ENCODE measurements at regions not wholly inside any gene's neighbourhood (a gene's known extent, or its start where the extent isn't known, plus 50 kb on each side); places are given as distances from the start of the nearest gene placed in this dataset.
"Not testable (repeated sequence)": the region's sequence is repeated elsewhere in the genome, so short reads cannot be mapped to it uniquely, and the experiment has no call there.

GRCh38 chr7:48837266-48837665 is 87.1 kb upstream of the CDC14C start:
- H3K36me3 ChIP-seq: no peaks in the 10 kb centered on the region
- no peak overlapping the region for H3K4me3 ChIP-seq (replicated peaks in 1 of 3)
- DNase-seq: peak; percentile 24 to 39
- TF ChIP-seq POLR2A (IDR thresholded peaks at IDR 0.05): no peak
- no peak for TF ChIP-seq CTCF (IDR thresholded peaks at IDR 0.05)
- H3K4me1 ChIP-seq: no peaks in the 10 kb centered on the region
- intact Hi-C loops (cut with DNase I): no loop called here
- WGBS, 2 donors: 21 to 36% methylated on average over 1 of the region's 1 CpG
- H3K27ac ChIP-seq: no peak overlapping the region
- no peaks in the 10 kb centered on the region for H3K9me3 ChIP-seq
- H3K27me3 ChIP-seq: no peaks in the 10 kb centered on the region

GRCh38 chr7:48839108-48839507 is 85.2 kb upstream of the CDC14C start:
- H3K36me3 ChIP-seq: no peaks in the 10 kb centered on the region
- WGBS, 2 donors: 78% methylated on average over 5 of the region's 5 CpGs
- intact Hi-C loops (cut with DNase I): no loop called here
- no peak overlapping the region for H3K4me3 ChIP-seq (replicated peaks in 1 of 3)
- TF ChIP-seq CTCF (IDR thresholded peaks at IDR 0.05) (no peak), POLR2A (IDR thresholded peaks at IDR 0.05) (no peak)
- H3K27ac ChIP-seq: no peak overlapping the region
- H3K4me1 ChIP-seq: no peaks in the 10 kb centered on the region
- no peaks in the 10 kb centered on the region for H3K9me3 ChIP-seq
- DNase-seq: no peak
- H3K27me3 ChIP-seq: no peaks in the 10 kb centered on the region

GRCh38 chr7:48841739-48842138 is 82.6 kb upstream of the CDC14C start:
- TF ChIP-seq CTCF (IDR thresholded peaks at IDR 0.05) (no peak), POLR2A (IDR thresholded peaks at IDR 0.05) (no peak)
- Histone ChIP-seq H3K9me3 (no peaks in the 10 kb centered on the region), H3K27ac (no peak overlapping the region), H3K36me3 (no peaks in the 10 kb centered on the region), H3K4me1 (no peaks in the 10 kb centered on the region), H3K27me3 (no peaks in the 10 kb centered on the region), H3K4me3 (replicated peaks in 1 of 3) (no peak overlapping the region)
- no peak for DNase-seq
- intact Hi-C loops (cut with DNase I): no loop called here
- WGBS, 2 donors: 88 to 89% methylated on average over 4 of the region's 4 CpGs

GRCh38 chr7:48847917-48848316 is 76.4 kb upstream of the CDC14C start:
- no peak for TF ChIP-seq CTCF (IDR thresholded peaks at IDR 0.05)
- no peak for TF ChIP-seq POLR2A (IDR thresholded peaks at IDR 0.05)
- no peaks in the 10 kb centered on the region for H3K9me3 ChIP-seq
- H3K27ac ChIP-seq: no peak overlapping the region
- H3K4me1 ChIP-seq: no peaks in the 10 kb centered on the region
- H3K27me3 ChIP-seq: no peaks in the 10 kb centered on the region
- H3K4me3 ChIP-seq (replicated peaks in 1 of 3): no peak overlapping the region
- 42 to 58% methylated on average over 10 to 43 of the region's 45 CpGs for WGBS, 2 donors
- intact Hi-C loops (cut with DNase I): no loop called here
- DNase-seq: no peak
- H3K36me3 ChIP-seq: no peaks in the 10 kb centered on the region

GRCh38 chr7:48860447-48860846 is 63.9 kb upstream of the CDC14C start:
- intact Hi-C loops (cut with DNase I); H3K4me1 ChIP-seq; H3K27me3 ChIP-seq: not testable (repeated sequence)

GRCh38 chr7:48868916-48869315 is 55.4 kb upstream of the CDC14C start:
- 81 to 86% methylated on average over 4 of the region's 4 CpGs for WGBS, 2 donors
- TF ChIP-seq POLR2A (IDR thresholded peaks at IDR 0.05) (no peak), CTCF (IDR thresholded peaks at IDR 0.05) (no peak)
- intact Hi-C loops (cut with DNase I): no loop called here
- H3K27ac ChIP-seq: no peak overlapping the region
- H3K4me3 ChIP-seq (replicated peaks in 1 of 3): no peak overlapping the region
- H3K27me3 ChIP-seq: no peaks in the 10 kb centered on the region
- no peaks in the 10 kb centered on the region for H3K9me3 ChIP-seq
- H3K36me3 ChIP-seq: no peaks in the 10 kb centered on the region
- no peaks in the 10 kb centered on the region for H3K4me1 ChIP-seq
- no peak for DNase-seq

More at GRCh38 chr7:48860447-48860846, 63.9 kb upstream of the CDC14C start:
- DNase-seq; H3K9me3 ChIP-seq; H3K4me3 ChIP-seq (replicated peaks in 1 of 3); H3K27ac ChIP-seq; H3K36me3 ChIP-seq: not testable (repeated sequence)

All from thyroid gland (tissue), 4 donors.